GM13977 (cell line): ENCODE measurements at regions not wholly inside any gene's neighbourhood (a gene's known extent, or its start where the extent isn't known, plus 50 kb on each side); places are given as distances from the start of the nearest gene placed in this dataset.

Source experiments
- DNase-seq: peaks from one replicate; pipeline ENCODE4 v3.0.0; 2012; ENCODE audit warnings: low spot score
- in situ Hi-C: fragments of 300-500 bp; cut with MboI; formaldehyde crosslinking; loops from one replicate; pipeline ENCODE4 v1.12.0; 2022; ENCODE audit warnings: low sequenced_read_pairs, low pct_unique_long_range_greater_than_20kb, mixed read lengths, inconsistent platforms; ENCODE audit not compliant: unreplicated experiment
- TF ChIP-seq, protein P1 (sequence below): IDR thresholded peaks from 2 replicates; pipeline ENCODE4 v1.5.1; 2012; ENCODE audit warnings: mild to moderate bottlenecking, control low read depth; ENCODE audit not compliant: insufficient read depth; ENCODE audit errors: extremely low read depth, missing control alignments

DNA sequence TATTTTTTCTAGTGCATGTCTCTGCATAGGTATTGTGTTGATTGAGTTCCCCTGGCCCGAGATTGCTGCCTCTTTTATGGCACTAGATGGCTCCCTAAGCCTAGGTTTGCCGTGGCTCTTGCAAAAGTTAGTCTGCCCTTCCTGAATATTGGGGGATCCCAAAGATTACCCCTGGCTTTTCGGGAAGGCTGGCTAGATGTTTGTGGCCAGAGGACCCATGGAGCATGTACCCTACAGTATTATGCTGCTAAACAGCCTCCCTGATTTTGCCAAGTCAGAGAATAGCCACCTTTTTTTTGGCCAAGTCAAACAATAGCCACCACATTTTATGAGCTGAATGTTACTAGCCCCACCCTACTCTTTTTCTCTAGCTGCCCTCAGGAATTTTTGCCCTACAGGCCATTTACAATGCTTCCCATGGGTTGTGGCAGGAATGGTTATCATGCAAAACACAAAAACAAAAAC lies 343.2 kb downstream of the OLFM3 start:
- in situ Hi-C loops: no loop called here
- no peak for DNase-seq

DNA sequence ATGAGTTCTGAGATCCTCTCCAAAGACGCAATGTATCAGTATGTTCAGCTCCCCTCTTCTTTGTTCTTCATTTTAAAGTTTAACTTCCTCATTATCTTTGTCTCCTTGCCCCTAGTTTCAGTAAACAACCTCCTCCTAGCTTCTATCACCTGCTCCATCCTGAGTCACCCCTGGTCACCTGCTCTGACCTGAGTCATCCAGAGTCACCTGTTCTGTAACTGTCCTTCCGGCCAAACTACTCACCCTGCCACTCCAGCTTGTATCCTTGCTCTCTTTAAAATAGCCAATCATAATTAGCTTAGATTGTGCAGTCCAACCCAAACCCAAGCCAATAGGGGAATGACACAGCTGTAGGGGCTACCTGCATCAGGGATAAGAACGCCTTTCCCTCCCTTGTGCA lies 332.0 kb downstream of the OLFM3 start:
- in situ Hi-C loops: no loop called here
- TF ChIP-seq, protein P1, sequence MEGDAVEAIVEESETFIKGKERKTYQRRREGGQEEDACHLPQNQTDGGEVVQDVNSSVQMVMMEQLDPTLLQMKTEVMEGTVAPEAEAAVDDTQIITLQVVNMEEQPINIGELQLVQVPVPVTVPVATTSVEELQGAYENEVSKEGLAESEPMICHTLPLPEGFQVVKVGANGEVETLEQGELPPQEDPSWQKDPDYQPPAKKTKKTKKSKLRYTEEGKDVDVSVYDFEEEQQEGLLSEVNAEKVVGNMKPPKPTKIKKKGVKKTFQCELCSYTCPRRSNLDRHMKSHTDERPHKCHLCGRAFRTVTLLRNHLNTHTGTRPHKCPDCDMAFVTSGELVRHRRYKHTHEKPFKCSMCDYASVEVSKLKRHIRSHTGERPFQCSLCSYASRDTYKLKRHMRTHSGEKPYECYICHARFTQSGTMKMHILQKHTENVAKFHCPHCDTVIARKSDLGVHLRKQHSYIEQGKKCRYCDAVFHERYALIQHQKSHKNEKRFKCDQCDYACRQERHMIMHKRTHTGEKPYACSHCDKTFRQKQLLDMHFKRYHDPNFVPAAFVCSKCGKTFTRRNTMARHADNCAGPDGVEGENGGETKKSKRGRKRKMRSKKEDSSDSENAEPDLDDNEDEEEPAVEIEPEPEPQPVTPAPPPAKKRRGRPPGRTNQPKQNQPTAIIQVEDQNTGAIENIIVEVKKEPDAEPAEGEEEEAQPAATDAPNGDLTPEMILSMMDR: no peak
- no peak for DNase-seq

More for the DNA sequence above, 343.2 kb downstream of the OLFM3 start:
- TF ChIP-seq, protein P1: peak; percentile 49

GRCh38 chr1:101667761-101668160 lies 329.0 kb downstream of the OLFM3 start:
- no peak for DNase-seq
- in situ Hi-C loops: no loop called here
- TF ChIP-seq, protein P1: no peak

- no peak for DNase-seq
- in situ Hi-C loops: no loop called here
- TF ChIP-seq, protein P1: no peak
Measured at GRCh38 chr1:101683136-101683535, 313.6 kb downstream of the OLFM3 start.

DNA sequence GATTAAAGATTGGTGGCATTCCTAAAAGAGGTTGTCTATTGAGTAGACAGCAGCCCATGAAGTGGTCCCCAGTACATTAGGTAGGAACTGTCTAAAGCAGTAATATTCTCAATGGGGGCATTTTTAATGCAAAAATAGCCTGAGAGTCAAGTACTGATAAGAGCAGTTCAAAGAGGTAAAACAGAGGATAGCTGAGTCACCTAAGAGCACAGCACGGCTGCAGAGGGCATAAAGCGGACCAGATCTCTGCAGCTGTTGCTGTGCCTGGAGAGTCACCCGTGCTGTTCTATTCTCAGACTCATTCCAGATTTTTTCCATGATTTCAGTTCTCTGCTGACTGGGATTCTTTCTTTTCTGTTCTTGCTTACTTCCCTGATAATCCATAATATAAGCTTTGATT lies 313.2 kb downstream of the OLFM3 start:
- no peak for DNase-seq
- in situ Hi-C loops: no loop called here
- TF ChIP-seq, protein P1: no peak

- in situ Hi-C loops: no loop called here
- no peak for DNase-seq
- TF ChIP-seq, protein P1: no peak
Measured at GRCh38 chr1:101697072-101697471, 299.7 kb downstream of the OLFM3 start.

- DNase-seq: no peak
- in situ Hi-C loops: no loop called here
- TF ChIP-seq, protein P1: no peak
Measured at GRCh38 chr1:101698681-101699080, 298.0 kb downstream of the OLFM3 start.
